ENCODE measurements at regions not wholly inside any gene's neighbourhood (a gene's known extent, or its start where the extent isn't known, plus 50 kb on each side); places are given as distances from the start of the nearest gene placed in this dataset.

DNA sequence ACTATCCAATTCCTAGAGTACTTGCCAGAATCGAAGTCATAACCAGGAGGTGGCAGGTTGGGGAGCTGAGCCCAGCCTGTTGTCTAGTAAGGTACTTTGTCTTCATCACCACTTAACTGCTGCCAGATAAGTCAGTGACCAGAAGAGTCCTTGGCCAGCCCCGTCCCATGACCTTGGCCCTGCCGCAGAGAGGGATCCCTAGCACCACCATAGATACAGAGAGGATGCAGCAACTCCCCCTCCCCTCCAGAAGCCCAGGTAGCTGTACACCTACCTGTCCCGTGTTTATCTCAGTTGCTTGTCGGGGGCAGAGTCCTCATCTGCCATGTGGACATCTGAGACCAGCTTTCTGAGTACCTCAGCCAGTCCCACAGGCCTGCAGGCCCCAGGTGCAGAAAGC, 153.6 kb upstream of the TP63 start:
- Histone ChIP-seq H3K27me3 (no peaks in the 10 kb centered on the region), H3K27ac (no peak overlapping the region), H3K4me3 (no peak overlapping the region), H3K9me3 (replicated peaks in 1 of 3) (no peaks in the 10 kb centered on the region), H3K36me3 (replicated peaks in 1 of 2) (no peaks in the 10 kb centered on the region), H3K4me1 (replicated peaks in 1 of 2) (no peaks in the 10 kb centered on the region)
- 68 to 72% (median 70%) methylated on average over 5 of the region's 5 CpGs for WGBS, 4 donors
- intact Hi-C loops (cut with DNase I), result no loop called here
- no peak for DNase-seq
- no peak for TF ChIP-seq POLR2A (IDR thresholded peaks at IDR 0.05)
- TF ChIP-seq, protein P1, sequence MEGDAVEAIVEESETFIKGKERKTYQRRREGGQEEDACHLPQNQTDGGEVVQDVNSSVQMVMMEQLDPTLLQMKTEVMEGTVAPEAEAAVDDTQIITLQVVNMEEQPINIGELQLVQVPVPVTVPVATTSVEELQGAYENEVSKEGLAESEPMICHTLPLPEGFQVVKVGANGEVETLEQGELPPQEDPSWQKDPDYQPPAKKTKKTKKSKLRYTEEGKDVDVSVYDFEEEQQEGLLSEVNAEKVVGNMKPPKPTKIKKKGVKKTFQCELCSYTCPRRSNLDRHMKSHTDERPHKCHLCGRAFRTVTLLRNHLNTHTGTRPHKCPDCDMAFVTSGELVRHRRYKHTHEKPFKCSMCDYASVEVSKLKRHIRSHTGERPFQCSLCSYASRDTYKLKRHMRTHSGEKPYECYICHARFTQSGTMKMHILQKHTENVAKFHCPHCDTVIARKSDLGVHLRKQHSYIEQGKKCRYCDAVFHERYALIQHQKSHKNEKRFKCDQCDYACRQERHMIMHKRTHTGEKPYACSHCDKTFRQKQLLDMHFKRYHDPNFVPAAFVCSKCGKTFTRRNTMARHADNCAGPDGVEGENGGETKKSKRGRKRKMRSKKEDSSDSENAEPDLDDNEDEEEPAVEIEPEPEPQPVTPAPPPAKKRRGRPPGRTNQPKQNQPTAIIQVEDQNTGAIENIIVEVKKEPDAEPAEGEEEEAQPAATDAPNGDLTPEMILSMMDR (IDR thresholded peaks at IDR 0.05), result no peak

DNA sequence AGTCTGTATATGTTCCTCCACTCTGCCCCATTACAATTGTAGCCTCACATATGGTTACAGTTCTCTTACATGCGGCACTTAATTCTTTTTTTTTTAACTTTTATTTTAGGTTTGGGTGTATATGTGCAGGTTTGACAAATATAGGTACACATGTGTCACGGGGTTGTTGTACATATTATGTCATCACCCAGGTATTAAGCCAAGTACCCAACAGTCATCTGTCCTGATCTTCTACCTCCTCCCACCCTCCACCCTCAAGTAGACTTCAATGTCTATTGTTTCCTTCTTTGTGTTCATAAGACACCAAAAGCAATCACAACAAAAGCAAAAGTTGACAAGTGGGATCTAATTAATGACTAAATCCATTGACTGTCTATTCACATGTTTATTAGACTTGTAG, 144.6 kb upstream of the TP63 start:
- Histone ChIP-seq H3K27ac (no peak overlapping the region), H3K4me1 (replicated peaks in 1 of 2) (no peaks in the 10 kb centered on the region), H3K9me3 (replicated peaks in 1 of 3) (no peaks in the 10 kb centered on the region), H3K27me3 (no peaks in the 10 kb centered on the region), H3K36me3 (replicated peaks in 1 of 2) (no peaks in the 10 kb centered on the region), H3K4me3 (no peak overlapping the region)
- no peak for TF ChIP-seq POLR2A (IDR thresholded peaks at IDR 0.05)
- TF ChIP-seq, protein P1 (IDR thresholded peaks at IDR 0.05), result no peak
- no peak for DNase-seq
- intact Hi-C loops (cut with DNase I), result no loop called here
- 44 to 73% (median 59%) methylated on average over 2 of the region's 2 CpGs for WGBS, 4 donors

DNA sequence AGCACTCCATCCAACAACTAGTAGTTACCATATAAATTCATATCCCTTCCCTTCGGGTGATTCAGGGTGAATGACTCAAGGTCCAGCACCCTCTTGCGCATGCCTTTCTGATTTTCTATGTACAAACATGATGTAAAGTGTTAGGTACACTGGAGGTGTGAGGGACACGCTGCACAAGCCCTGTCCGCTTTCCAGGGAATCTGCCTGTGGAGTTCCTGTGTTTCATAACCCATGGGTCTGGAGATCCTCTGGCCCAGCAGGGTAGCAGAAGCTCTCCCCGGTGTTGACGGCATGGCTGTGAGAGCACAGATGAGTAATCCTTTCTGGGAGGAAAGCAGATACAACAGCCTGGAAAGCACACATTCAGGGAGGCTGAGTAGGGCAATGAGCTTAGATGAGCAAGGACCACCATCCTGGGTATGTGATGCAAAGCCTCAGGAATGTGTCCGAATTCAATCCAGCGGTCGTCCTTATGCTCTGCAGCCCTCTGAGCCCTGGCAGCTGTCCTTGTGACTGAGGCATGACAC, 142.9 kb upstream of the TP63 start:
- 79 to 87% (median 85%) methylated on average over 7 to 9 of the region's 9 CpGs for WGBS, 4 donors
- DNase-seq, result no peak
- no peaks in the 10 kb centered on the region for H3K4me1 ChIP-seq (replicated peaks in 1 of 2)
- no peak overlapping the region for H3K27ac ChIP-seq
- no peak for TF ChIP-seq POLR2A (IDR thresholded peaks at IDR 0.05)
- no peaks in the 10 kb centered on the region for H3K36me3 ChIP-seq (replicated peaks in 1 of 2)
- H3K9me3 ChIP-seq (replicated peaks in 1 of 3), result no peaks in the 10 kb centered on the region
- intact Hi-C loops (cut with DNase I), result no loop called here
- H3K27me3 ChIP-seq, result no peaks in the 10 kb centered on the region
- H3K4me3 ChIP-seq, result no peak overlapping the region

DNA sequence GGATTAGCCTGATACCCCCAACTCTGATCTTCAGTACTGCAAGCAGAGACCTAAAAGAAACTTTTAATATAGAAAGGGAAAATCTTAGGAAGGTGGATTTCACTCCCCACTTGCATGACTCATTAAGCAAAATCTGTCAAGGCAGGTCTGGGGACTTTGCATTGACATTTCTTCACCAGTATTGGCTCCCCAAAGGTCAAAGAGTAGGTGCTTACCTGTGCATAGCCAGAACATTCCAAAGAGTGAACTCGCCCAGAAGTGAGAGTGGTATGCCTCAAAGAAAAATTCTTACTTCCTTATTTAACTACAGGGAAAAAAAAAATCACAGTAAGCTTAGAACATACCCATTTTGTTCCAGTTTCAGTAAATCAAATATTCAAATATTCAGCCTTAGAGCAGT, 140.9 kb upstream of the TP63 start:
- WGBS, 4 donors, result 76 to 94% (median 88%) methylated on average over 1 of the region's 1 CpG
- H3K27me3 ChIP-seq, result no peaks in the 10 kb centered on the region
- intact Hi-C loops (cut with DNase I), result no loop called here

DNA sequence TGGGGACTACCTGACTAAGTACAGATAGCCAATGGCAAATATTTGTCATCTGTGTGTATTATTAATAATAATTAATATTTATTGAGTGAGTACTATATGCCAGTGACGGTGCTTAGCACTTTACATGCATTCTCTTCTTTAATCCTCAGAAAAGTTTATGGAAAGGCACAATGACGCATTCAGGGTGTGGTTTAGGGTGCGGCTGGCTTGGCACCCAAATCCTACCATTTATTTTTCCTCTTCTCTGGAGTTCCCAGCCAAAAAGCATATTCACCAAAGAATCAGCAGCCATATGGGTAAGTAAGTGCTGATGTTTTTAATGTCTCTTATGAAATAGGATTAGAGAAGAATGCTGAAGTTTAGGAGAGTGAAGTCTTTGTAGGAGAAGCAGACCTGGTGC, 140.4 kb upstream of the TP63 start:
- DNase-seq, result no peak
- 28 to 61% (median 49%) methylated on average over 3 of the region's 3 CpGs for WGBS, 4 donors
- Histone ChIP-seq H3K9me3 (replicated peaks in 1 of 3) (no peaks in the 10 kb centered on the region), H3K4me1 (replicated peaks in 1 of 2) (no peaks in the 10 kb centered on the region), H3K36me3 (replicated peaks in 1 of 2) (no peaks in the 10 kb centered on the region), H3K4me3 (no peak overlapping the region), H3K27me3 (no peaks in the 10 kb centered on the region), H3K27ac (no peak overlapping the region)
- TF ChIP-seq, protein P1 (IDR thresholded peaks at IDR 0.05), result no peak
- no peak for TF ChIP-seq POLR2A (IDR thresholded peaks at IDR 0.05)
- intact Hi-C loops (cut with DNase I), result no loop called here

More for the DNA sequence above, 140.9 kb upstream of the TP63 start:
- TF ChIP-seq POLR2A (IDR thresholded peaks at IDR 0.05), result no peak
- TF ChIP-seq, protein P1 (IDR thresholded peaks at IDR 0.05), result no peak
- Histone ChIP-seq H3K36me3 (replicated peaks in 1 of 2) (no peaks in the 10 kb centered on the region), H3K4me3 (no peak overlapping the region), H3K27ac (no peak overlapping the region), H3K4me1 (replicated peaks in 1 of 2) (no peaks in the 10 kb centered on the region), H3K9me3 (replicated peaks in 1 of 3) (no peaks in the 10 kb centered on the region)
- DNase-seq, result no peak
